HCT116 (cell line): ENCODE measurements at regions not wholly inside any gene's neighbourhood (a gene's known extent, or its start where the extent isn't known, plus 50 kb on each side); places are given as distances from the start of the nearest gene placed in this dataset.

ENCODE experiments used
- ATAC-seq: fragments of 200-7000 bp; cut with Tn5 transposase; 2 replicates; pipeline ENCODE4 v1.9.1; 2020; ENCODE audit warnings: mild to moderate bottlenecking, moderate library complexity
- BruUV-seq: library from RNA; stranded (reverse); fragments of 400-500 nt; replicated peaks from 2 replicates; lab custom pipeline; 2021; lab: Mats Ljungman, UMichigan
- CTCF ChIA-PET: fragments of 300-600 bp; sonication (Branson Sonifier 250); formaldehyde crosslinking; loops from one replicate; lab custom pipeline; 2021; ENCODE audit warnings: antibody characterized with exemption; lab: Charles Lee
- POLR2A ChIA-PET: fragments of 300-600, 350-600 bp; sonication (Branson Sonifier 250); formaldehyde crosslinking; loops from one replicate; lab custom pipeline; 2021; ENCODE audit warnings: antibody characterized with exemption; lab: Charles Lee
- RAD21 ChIA-PET, 2 experiments: fragments of 300-600 bp; sonication (Branson Sonifier 250); formaldehyde crosslinking; loops; one replicate each; lab custom pipeline; 2023; ENCODE audit warnings: low total read pairs in 2 of 2; ENCODE audit not compliant: uncharacterized antibody in 2 of 2, unreplicated experiment in 2 of 2, low non-redundant PET in 1 of 2; lab: Charles Lee
- DNase-seq: peaks from one replicate; pipeline ENCODE4 v3.0.0-alpha.2; 2010; ENCODE audit warnings: low read depth, low spot score
- H2AFZ ChIP-seq: fragments of 200-600 bp; shearing (Covaris generic), sonication (generic); 2 replicates; pipeline ENCODE4 v1.6.1; 2017; ENCODE audit warnings: low read depth, mixed run types, mixed read lengths, antibody characterized with exemption, low read length; ENCODE audit not compliant: poor library complexity, severe bottlenecking
- H3K27ac ChIP-seq: 2 replicates; pipeline ENCODE4 v1.5.1; 2012; ENCODE audit warnings: low read depth, low read length
- H3K27me3 ChIP-seq: fragments of 200-600 bp; sonication (generic); 2 replicates; pipeline ENCODE4 v1.6.1; 2016; ENCODE audit warnings: mixed run types, low read length, mixed read lengths; ENCODE audit not compliant: insufficient read depth
- H3K36me3 ChIP-seq, 2 experiments: fragments of 200-500 bp in 1 of 2; fragments of 200-600 bp in 1 of 2; sonication (Bioruptor generic) in 1 of 2; sonication (generic) in 1 of 2; 2 replicates each; pipeline versions ENCODE4 v1.5.1 to v1.6.1; 2014 to 2016; ENCODE audit warnings: low read length in 2 of 2, inconsistent platforms in 1 of 2, mixed read lengths in 1 of 2, mixed run types in 1 of 2; ENCODE audit not compliant: insufficient read depth in 2 of 2, control insufficient read depth in 1 of 2
- H3K4me1 ChIP-seq, 2 experiments: fragments of 200-600 bp in 1 of 2; sonication (generic) in 1 of 2; 2 replicates each; pipeline versions ENCODE4 v1.5.1 to v1.6.1; 2012 to 2017; ENCODE audit warnings: low read length in 2 of 2, inconsistent platforms in 1 of 2, mild to moderate bottlenecking in 1 of 2, mixed read lengths in 1 of 2, mixed run types in 1 of 2, moderate library complexity in 1 of 2; ENCODE audit not compliant: insufficient read depth in 2 of 2, control insufficient read depth in 1 of 2
- H3K4me2 ChIP-seq: fragments of 200-600 bp; sonication (generic); 2 replicates; pipeline ENCODE4 v1.6.1; 2017; ENCODE audit warnings: mixed run types, low read length, mixed read lengths
- H3K4me3 ChIP-seq, 2 experiments: fragments of 200-600 bp in 1 of 2; sonication (generic) in 1 of 2; replicated peaks in 1 of 2; 2 replicates each; pipeline ENCODE4 v1.5.1; 2011 to 2016; ENCODE audit warnings: low read length in 2 of 2, control low read depth in 1 of 2, low read depth in 1 of 2, mild to moderate bottlenecking in 1 of 2, mixed read lengths in 1 of 2, mixed run types in 1 of 2
- H3K79me2 ChIP-seq: fragments of 200-600 bp; sonication (generic); 2 replicates; pipeline ENCODE4 v1.6.1; 2017; ENCODE audit warnings: mild to moderate bottlenecking, mixed run types, low read length, moderate library complexity, mixed read lengths; ENCODE audit not compliant: insufficient read depth
- H3K9ac ChIP-seq: fragments of 200-600 bp; sonication (generic); 2 replicates; pipeline ENCODE4 v1.6.1; 2016; ENCODE audit warnings: low read length, mixed read lengths
- H3K9me2 ChIP-seq: fragments of 200-600 bp; sonication (generic), shearing (Covaris generic); 2 replicates; pipeline ENCODE4 v1.6.1; 2017; ENCODE audit warnings: mixed run types, mild to moderate bottlenecking, moderate library complexity; ENCODE audit not compliant: insufficient read depth
- H3K9me3 ChIP-seq, 2 experiments: fragments of 200-500 bp in 1 of 2; fragments of 200-600 bp in 1 of 2; sonication (Bioruptor generic) in 1 of 2; sonication (generic) in 1 of 2; 2 replicates each; pipeline ENCODE4 v1.6.1; 2014 to 2017; ENCODE audit warnings: low read length in 2 of 2, mixed read lengths in 2 of 2, inconsistent platforms in 1 of 2, low read depth in 1 of 2, mild to moderate bottlenecking in 1 of 2, mixed run types in 1 of 2, moderate library complexity in 1 of 2; ENCODE audit not compliant: control insufficient read depth in 1 of 2, insufficient read depth in 1 of 2
- H4K20me1 ChIP-seq: fragments of 200-600 bp; sonication (generic), shearing (Covaris generic); 2 replicates; pipeline ENCODE4 v1.6.1; 2017; ENCODE audit warnings: mixed run types, mild to moderate bottlenecking, moderate library complexity; ENCODE audit not compliant: insufficient read depth
- CBX3 ChIP-seq: IDR thresholded peaks from 2 replicates; pipeline ENCODE4 v1.6.1; 2012; ENCODE audit warnings: low read depth
- CEBPB ChIP-seq: IDR thresholded peaks from 2 replicates; pipeline ENCODE4 v1.6.1; 2012; ENCODE audit warnings: low read depth
- CTCF ChIP-seq, 3 experiments: fragments of 200-600 bp in 1 of 3; sonication (generic) in 1 of 3; IDR thresholded peaks in 2 of 3; conservative IDR thresholded peaks in 1 of 3; 2 replicates each; pipeline ENCODE4 v1.5.1; 2012 to 2017; ENCODE audit warnings: low read depth in 2 of 3, low read length in 2 of 3, antibody characterized with exemption in 1 of 3, borderline replicate concordance in 1 of 3, control low read depth in 1 of 3, mild to moderate bottlenecking in 1 of 3, mixed read lengths in 1 of 3, mixed run types in 1 of 3, moderate library complexity in 1 of 3; ENCODE audit not compliant: insufficient read depth in 1 of 3
- MAX ChIP-seq: IDR thresholded peaks from 2 replicates; pipeline ENCODE4 v1.6.1; 2012
- POLR2A ChIP-seq: IDR thresholded peaks from 2 replicates; pipeline ENCODE4 v1.7.0; 2011; ENCODE audit warnings: borderline replicate concordance; ENCODE audit not compliant: insufficient read depth, insufficient read length; ENCODE audit errors: extremely low read depth
- POLR2AphosphoS5 ChIP-seq: IDR thresholded peaks from 2 replicates; pipeline ENCODE4 v1.6.1; 2011; ENCODE audit warnings: mild to moderate bottlenecking, low read depth, low read length, moderate library complexity
- RAD21 ChIP-seq: IDR thresholded peaks from 2 replicates; pipeline ENCODE4 v1.6.1; 2012; ENCODE audit warnings: low read depth, mild to moderate bottlenecking
- REST ChIP-seq: IDR thresholded peaks from 2 replicates; pipeline ENCODE4 v1.6.1; 2012; ENCODE audit warnings: low read depth
- SIN3A ChIP-seq: IDR thresholded peaks from 2 replicates; pipeline ENCODE4 v1.6.1; 2012; ENCODE audit warnings: low read depth
- ZFX ChIP-seq: fragments of 450-650 bp; IDR thresholded peaks from 2 replicates; pipeline ENCODE4 v1.6.1; 2017
- intact Hi-C: fragments of 100-400 bp; cut with micrococcal nuclease; formaldehyde crosslinking; loops from 2 replicates; pipeline ENCODE4 v1.10.0; 2022

- POLR2A ChIA-PET = no interaction called here
- BruUV-seq = no TSS peak
- Histone ChIP-seq H3K9me3 (no peaks in the 10 kb centered on the region), H3K79me2 (peaks cover 48% of the 10 kb centered on the region), H3K27me3 (no peaks in the 10 kb centered on the region), H3K9ac (no peak overlapping the region), H3K4me2 (no peak overlapping the region; the same call in 1 of the 2 replicates), H3K36me3 (no peaks in the 10 kb centered on the region), H3K9me2 (no peaks in the 10 kb centered on the region), H4K20me1 (peaks cover 7% of the 10 kb centered on the region; the same call in 1 of the 2 replicates), H3K4me3 (no peak overlapping the region), H3K4me1 (peaks cover 21 to 54% of the 10 kb centered on the region in 2 experiments), H3K27ac (no peak overlapping the region; the same call in 1 of the 2 replicates), H2AFZ (no peak overlapping the region)
- RAD21 ChIA-PET = no interaction called here
- CTCF ChIA-PET = no interaction called here
- TF ChIP-seq CBX3 = no peak
- TF ChIP-seq POLR2AphosphoS5 = no peak
- no peak for TF ChIP-seq CEBPB
- TF ChIP-seq MAX = no peak
- no peak for TF ChIP-seq POLR2A
- TF ChIP-seq SIN3A = no peak
- TF ChIP-seq CTCF (IDR thresholded peaks at IDR 0.05 in 2 of 3, conservative IDR thresholded peaks at IDR 0.05 in 1 of 3; ENCODE audit: borderline replicate concordance in 1 of 3, insufficient read depth in 1 of 3, low read depth in 2 of 3, low read length in 2 of 3) = no peak
- no peak for TF ChIP-seq ZFX
- TF ChIP-seq RAD21 = no peak
- no peak for TF ChIP-seq REST
- DNase-seq (no peak), ATAC-seq (no peak)
- intact Hi-C loops = no loop called here
Measured at GRCh38 chr10:29713450-29713849, 78.7 kb upstream of the SVIL start.
